NCI-H2081 treated with DMSO at 0.1 percent for 48 hours (cell line): ENCODE measurements at regions not wholly inside any gene's neighbourhood (a gene's known extent, or its start where the extent isn't known, plus 50 kb on each side); places are given as distances from the start of the nearest gene placed in this dataset.
"Not testable (repeated sequence)": the region's sequence is repeated elsewhere in the genome, so short reads cannot be mapped to it uniquely, and the experiment has no call there.

Experiments used
- DNase-seq: peaks from one replicate; lab custom pipeline; 2025; lab: John Stamatoyannopoulos, UW

DNA sequence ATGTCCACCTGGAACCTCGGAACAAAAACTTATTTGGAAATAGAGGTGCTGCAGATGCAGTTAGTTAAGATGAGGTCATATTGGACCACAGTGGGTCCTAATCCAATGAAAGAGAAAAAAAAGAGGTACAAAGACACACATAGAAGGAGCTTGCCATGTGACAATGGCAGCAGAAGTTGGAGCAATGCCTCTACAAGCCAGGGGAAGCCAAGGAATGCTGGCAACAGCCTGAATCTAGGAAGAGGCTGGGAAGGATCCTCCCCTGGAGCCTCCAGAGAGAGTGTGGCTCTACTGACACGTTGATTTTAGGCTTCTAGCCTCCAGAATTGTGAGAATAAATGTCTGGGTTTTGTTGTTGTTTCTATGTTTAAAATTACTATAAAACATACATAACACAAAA, 521.8 kb upstream of the CCDC196 start:
- DNase-seq = no peak

DNA sequence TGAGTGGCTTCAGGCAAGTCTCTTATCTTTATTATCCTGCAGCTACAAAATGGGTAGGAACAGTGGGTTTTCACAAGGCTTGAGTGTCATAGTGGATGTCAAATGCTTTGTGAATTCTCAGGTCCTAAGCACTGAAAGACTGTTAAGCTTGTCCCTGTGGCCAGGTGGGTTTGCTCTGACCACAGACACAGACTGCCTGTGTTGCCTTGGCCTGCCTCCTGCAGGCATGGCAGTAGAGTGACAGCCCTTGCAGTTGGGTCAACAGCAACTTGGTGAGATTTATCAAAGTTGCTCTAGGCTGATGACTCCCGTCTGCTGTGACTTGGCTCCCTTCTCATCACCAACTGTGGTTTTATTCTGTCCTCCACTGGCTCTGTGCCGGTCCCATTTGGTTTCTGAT, 520.0 kb upstream of the CCDC196 start:
- DNase-seq = no peak

DNA sequence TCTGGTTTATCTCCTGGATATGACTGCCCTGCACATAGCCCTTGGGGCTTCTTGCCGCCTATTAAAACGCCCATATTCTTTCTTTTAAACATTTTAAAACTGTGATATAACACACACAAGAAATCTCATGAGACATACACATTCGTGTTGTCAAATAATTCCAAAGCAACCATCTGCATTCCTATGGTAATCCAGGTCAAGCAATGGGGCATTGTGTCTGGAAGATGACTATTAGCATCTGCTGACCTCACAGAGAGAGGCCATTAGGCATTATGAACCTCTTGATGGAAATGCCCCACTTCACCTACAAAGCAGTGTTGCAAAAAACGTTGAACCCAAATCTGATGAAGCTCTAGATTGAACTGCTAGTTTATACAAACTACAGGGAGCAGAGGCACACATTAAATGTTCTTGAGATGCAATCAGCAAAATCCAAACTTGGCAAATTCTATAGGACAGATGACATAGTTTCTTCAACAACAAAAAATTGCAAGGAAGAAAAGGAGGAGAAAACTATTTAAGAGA, 513.8 kb upstream of the CCDC196 start:
- DNase-seq = no peak

DNA sequence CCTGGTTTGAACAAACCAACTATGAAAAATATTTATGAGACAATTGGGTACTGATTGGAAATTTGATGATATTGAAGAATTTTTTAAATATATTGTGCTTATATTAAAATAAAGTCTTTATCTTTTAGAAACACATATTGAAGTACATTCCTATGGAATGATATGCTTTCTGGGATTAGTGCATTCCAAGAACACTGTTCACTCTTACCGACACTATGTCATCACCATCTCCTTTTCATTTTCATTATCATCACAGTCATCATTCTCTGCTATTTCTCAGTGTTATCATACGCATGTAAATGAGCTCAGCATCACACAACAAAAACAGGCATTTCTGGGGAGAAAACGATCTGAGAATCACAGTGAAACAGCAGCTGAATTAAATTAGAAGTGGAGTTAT, 513.3 kb upstream of the CCDC196 start:
- DNase-seq = no peak

DNA sequence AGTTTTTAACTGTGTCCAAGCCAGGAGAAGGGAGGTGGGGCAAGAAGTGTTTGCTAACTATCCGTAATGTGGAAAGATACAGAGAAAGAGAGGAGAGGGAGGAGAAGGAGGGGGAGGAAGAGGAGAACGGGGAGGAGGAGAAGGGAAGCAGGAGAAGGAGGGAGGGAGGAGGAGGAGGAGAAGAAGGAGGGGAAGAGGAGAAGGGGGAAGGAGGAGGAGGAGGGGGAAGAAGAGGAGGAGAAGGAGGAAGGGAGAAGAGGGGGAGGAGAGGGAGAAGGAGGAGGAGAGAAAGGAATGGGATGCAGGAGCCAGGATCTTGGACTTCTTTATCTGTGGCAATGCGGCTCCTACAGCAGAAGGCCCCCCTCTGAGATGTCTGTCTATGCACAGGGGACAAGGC, 510.3 kb upstream of the CCDC196 start:
- DNase-seq = no peak

DNA sequence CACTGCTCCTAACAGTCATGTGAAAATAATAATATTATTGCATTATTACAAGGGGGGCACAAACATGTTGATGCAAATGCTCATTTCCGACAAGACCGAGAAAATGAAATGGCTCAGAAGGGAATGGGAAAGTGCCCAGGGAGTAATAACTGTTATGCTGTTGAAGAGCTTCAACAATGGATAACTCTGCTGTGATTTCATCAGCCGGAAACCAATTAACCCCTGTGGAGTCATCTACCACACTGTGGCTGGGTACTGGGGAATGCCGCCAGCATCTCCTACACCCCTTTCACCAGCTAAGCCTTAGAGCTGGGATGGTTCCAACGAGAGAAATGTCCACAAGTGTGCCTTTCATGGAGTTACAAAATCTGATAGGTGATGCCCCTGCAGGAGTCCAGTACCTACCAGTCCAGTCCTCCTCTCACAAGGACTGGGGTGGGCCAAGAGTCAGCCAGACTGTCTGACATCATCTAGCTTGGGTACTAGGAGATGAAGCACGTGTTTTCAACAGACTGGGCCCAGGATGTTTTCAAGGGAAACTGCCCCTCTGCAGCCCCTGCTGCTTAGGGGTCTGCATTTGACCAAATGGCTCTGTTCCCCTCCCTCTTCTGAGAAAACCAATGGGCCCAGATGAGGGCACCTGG, 509.3 kb upstream of the CCDC196 start:
- DNase-seq = no peak

DNA sequence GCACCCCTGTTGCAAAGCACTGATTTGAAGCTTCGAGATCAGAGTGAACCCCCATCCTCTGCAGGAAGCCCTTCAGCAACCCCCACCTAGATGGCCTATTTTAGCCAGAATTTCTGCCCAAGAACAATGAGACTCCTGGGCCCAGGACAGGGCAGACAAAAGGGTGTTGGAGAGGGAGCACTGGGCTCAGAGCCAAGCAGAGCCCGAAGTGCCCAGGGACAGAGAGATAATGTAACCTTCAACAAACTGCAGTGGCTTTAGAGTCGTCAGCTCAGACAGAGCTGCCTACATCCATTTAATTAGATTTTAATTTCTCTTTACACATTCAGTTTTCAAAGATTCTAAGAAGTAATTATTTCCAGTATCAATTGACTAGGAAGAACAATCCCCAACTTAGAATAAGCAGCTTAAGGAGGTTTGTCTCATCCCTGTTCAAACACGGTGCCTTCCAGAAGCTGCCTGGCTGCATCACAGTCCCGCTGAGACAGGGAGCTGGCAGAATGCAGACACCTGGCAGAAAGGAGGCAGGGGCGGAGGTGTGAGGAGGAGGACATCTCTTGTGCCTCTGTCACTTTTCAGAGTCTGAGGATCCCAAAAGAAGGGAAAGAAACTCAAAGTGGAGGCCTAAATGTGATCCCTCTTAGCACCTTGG, 504.9 kb upstream of the CCDC196 start:
- no peak for DNase-seq

DNA sequence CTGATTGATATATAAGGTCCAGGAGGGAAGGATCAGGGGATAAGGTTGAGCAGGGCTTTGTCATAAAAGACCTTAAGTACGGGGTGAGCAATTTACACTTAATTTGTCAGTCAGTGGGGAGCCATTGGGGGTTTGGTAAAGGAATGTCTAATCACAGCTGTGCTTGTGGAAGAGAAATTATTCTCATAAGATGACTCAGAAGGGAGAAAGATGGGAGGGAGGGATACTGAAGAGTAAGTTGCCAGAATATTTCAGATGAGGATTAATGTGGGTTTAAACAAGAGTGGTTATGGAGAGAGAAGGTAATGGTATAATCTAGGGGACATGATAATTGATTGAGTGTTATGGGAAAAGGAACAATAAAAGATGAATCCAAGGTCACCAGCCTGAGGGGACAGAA, 500.1 kb upstream of the CCDC196 start:
- DNase-seq = no peak

DNA sequence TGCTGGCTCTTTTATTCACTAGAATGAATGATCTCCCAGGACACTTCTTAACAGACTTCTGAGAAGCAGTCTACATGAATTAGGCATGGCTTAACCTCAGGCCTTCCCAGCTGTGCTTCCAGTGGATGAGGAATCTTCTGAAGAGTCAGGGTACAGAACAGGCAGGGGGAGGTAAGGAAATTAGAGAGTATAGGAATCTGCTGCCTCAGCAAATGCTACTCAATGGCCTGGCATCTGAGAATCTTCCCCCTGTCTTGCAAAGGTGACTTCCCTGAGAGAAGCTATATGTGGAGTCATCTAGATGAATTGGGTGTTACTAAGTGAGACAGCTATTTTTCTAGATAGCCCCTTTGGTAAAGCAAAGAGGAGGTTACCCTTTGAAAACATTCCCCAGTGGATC, 496.2 kb upstream of the CCDC196 start:
- DNase-seq = no peak

DNA sequence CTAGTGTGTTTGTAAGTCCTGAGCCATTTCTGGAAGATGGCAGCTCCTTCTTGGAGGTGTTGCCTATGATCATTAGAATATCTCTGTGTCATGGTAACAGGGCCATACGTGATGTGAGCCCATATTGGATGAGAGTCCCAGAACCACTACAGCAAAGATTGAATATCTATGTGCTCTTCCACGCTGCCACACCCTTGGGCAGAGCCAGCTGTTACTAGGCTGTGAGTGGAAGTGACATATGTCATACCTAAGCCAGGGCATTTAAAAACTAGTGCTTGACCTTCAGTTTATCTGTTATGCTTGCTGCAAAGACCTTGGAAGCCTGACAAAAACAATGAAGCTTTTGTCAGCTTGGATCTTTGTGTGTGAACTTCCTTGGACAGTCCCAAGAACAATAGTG, 495.1 kb upstream of the CCDC196 start:
- DNase-seq = no peak

DNA sequence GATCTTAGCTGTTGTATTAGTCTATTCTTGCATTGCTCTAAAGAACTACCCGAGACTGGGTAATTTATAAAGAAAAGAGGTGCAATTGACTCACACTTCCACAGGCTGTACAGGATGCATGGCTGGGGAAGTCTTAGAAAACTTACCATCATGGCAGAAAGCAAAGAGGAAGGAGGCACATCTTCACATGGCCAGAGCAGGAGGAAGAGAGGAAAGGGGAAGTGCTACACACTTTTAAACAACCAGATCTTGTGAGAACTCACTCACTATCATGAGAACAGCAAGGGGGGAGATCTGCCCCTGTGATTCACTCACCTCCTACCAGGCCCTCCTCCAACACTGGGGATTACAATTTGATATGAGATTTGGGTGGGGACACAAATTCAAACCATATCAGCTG, 494.2 kb upstream of the CCDC196 start:
- not testable (repeated sequence) for DNase-seq

DNA sequence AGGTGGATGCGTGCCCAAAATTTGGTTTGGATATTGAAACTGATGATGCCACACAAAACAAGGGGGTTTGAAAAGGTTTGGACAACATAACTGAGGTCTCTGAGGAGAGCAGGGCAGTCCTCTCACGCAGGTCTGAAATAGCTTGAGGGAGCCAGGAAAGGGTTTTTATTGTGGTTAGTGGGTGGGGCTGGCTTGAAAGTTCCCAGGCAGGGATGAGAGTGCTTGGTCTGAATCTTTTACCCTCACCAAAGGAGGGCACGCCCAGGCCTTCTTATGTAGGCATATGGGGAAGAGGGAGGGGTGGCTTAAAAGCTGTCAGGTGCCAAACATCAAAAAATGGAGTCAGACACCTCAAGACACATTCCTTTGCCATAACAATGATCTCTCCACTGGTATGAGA, 493.1 kb upstream of the CCDC196 start:
- no peak for DNase-seq

DNA sequence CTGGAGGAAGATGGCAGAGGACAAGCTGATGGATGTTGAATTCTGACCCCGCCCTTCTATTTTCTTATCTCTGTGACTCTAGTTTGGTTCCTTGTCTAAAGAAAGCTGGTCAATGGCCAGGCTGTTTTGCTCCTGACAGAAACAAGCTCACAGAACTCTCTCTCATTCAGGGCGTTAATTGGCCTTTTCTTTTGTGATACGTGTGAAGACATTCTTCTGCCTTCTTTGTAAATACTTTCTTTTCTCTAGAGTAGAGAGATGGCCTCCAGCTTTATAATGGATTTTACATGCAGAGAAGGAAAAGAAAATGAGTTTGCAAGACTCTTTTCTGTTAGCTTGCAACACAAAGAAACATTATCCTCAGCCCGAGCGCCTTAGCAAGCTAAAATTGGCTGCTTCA, 492.2 kb upstream of the CCDC196 start:
- DNase-seq = no peak

DNA sequence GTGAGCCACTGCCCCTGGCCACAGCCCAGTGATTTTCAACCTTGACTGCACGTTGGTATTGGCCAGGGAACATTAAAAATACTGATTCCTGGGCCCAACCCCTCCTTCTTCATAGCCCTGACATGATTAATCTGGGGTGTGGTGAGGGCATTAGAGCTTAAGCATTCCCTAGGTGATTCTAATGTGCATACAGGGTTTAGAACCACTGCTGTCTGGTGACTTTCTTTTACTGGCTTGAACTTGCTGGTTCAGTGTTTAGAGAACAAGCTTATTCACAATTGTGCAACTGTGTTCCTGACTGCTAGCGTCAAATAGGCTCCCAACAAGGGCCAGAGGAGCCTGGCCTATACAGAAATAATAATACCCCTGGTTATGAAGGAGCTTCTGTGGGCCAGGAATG, 488.8 kb upstream of the CCDC196 start:
- DNase-seq = no peak

DNA sequence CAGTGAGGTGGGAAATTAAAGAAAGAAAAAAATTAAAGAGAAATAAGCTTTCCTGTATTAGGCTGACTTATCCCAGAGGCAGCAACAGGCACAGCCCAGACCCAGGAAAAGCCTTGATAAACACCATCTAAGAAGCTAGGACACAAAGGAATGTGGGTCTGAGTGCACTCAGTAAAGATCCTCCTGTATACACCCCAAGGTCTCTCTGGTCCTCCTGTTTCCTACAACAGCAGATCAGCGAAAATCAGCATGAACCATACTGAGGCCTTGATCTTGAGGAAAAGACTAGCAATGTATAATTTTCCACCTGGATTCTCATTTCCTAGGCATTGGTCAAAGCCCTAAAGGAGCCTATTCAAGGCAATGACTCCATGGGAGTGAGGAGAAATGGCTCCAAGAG, 486.3 kb upstream of the CCDC196 start:
- DNase-seq = no peak

DNA sequence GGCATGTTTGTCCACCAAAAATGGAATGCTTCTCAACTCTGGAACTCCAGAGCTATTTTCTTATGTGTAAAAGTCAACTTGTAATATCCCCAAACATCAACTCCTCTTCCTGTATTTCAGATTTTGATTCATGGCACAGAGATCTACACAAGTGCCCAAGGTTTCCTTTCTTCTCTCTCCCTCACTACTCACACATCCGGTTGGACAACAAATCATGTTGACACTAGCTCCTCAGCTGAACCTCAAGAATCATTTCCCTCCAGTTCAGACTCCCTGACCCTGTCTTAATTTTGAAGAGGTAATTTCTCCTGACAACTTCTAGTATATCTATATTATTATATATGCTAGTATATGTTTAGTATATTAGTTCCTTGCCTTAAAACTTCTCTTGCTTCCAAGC, 485.4 kb upstream of the CCDC196 start:
- no peak for DNase-seq

DNA sequence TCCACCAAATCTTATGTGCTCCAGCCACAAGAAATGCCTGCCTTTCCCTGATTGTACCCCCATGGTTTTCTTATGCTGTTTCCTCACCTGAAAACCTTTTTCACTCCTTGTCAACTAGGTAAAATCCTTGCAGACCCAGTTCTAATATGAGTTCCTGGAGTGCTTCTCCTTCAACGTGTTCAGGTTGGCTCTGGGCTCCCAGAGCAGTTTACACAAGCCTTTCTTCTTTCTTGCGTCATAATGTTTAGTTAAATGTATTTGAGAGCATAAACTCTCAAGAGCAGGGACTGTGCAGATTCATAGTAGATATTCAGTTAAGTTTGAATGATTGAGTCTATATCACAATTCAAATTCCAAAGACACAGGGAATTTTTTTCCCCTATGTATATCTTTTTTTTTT, 484.8 kb upstream of the CCDC196 start:
- no peak for DNase-seq

DNA sequence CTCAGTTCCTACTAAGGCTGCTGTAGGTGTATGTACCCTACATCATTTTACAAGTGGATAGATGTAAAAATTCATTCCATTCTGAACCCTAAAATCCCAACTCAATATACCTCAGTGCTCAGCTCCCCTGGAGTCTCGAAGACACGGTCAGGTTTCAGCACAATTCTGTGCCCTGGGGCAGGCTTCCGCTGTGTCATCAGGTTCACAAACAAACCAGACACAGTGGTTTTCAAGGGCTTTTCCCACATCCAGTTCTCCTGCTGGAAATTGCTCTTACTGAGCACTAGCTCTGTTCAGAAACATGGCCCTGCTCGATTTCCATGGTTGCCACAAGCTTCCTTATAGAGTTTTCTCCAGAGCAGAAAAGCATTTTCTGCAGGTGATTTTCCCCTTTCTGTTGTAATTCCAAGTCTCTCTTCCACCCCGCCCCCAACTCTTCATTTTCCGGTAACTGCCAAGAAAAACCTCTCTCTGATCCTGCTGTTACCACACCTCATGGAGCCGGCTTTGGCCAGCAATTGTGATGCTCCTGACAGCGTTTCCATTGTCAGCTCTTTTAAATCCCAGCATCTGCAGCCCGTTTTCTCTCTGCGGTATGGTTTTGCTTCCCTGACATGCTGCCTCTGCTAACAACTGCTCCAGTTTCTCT, 483.0 kb upstream of the CCDC196 start:
- DNase-seq = no peak

DNA sequence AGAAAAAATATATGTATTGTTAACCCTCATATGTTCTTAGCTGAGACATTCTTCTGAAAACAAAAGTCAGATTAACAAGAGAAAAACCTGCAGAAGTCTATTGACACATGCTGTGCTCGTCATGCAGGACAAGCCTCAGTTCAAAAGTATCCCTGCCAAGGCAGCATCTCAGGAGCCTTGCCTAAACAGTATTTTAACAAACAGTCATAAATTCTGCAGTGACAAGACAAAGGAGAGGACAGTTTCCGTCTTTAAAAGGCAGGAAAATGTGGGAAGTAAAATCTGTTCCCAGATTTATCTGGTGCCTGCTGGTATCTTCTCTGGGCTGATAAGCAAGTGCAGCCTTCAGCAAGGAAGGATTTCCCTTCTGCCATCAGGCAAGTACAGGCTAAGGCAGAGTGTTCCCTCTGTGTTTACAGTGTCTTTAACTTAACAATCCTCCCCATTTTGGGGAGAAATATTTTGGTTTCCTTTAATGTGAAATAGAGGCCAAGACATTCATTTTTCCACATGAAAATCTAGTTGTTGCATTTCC, 480.2 kb upstream of the CCDC196 start:
- DNase-seq = no peak

DNA sequence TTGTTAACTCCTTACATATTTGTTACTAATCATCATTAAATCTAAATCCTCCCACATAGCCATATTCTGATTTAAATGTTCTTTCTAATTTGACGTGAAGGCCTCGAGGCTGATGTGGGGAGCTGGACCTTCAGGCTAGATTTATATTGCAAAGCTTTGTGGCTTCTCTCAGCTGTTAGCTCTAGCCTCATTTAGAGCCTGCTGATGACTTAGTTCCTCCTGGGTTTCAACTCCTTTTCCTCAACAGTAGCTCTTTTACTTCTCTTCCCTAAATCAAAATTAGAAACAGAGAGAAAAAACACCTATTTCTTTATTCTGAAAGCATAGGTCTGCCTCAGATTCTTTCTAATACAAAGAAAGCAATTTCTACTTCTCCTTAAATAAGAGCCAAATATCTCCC, 477.5 kb upstream of the CCDC196 start:
- DNase-seq = no peak

DNA sequence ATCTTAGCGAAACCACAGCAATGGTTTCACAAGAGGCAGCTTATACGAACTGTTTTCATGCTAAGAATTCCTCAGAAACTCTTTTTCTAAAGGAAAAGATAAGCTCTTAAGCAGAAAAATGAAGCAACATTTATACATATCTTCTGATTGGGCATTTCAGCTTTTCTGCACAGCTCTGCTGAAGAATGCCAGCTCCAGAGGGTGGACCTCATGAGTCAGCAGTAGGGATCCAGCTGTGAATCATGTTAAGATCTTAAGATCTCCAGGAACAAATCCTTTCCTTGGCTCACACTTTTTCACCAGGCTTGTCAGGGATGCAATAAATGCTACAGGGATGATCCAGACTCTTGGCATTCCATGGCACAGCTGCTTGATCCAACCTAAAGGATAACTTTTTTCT, 477.1 kb upstream of the CCDC196 start:
- no peak for DNase-seq

DNA sequence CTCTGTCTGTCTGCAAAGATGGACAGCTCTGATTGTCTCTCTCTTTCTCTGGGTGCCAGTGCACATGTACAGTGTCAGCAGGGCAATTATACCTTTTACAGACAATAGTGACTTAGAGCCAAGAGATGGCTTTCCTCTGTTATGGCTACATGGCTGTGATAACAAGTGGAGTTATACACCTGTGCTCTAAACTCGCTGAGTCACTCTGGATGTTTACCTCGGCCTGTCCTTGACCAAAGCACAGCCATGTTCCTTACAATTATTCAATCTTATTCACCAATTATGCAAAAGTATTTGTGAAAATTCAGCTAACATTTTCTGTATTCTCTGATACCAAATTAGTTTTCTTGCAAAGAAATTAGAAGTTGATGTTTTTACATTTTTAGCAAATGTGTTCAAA, 475.5 kb upstream of the CCDC196 start:
- DNase-seq = no peak

DNA sequence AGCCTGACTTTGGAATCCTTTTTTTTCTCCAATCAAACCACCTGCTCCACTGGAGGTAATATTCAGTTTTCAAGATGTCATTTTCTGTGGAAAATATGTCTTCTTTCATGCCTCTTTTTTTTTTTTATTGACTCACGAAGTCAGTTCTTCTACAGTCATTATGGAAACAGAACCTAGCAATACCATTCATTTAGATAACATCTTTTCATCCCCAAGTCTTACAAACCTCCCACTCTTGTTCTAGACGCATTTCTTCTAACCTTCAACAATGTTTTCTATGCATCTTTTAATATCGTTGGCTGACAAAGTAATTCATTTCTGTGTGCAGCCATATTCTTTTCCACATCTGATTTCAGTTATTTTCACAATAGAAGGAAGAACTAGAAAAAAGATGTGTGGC, 474.3 kb upstream of the CCDC196 start:
- DNase-seq = no peak
